ENCODE measurements at regions not wholly inside any gene's neighbourhood (a gene's known extent, or its start where the extent isn't known, plus 50 kb on each side); places are given as distances from the start of the nearest gene placed in this dataset.

DNA sequence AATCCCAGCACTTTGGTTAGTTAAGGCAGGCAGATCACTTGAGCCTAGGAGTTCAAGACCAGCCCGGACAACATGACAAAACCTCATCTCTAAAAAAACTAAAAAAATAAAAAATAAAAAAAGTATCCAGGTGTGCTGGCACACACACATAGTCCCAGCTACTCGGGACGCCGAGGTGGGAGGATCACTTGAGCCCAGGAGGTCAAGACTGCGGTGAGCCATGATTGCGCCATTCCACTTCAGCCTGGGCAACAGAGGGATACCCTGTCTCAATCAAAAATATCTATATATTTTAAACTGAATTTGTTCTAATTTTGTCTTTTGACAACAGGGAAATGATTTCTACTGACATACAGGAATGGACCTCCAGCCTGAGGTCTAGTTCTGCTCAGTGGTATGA lies 73.3 kb upstream of the MBOAT2 start:
- no peak for DNase-seq

DNA sequence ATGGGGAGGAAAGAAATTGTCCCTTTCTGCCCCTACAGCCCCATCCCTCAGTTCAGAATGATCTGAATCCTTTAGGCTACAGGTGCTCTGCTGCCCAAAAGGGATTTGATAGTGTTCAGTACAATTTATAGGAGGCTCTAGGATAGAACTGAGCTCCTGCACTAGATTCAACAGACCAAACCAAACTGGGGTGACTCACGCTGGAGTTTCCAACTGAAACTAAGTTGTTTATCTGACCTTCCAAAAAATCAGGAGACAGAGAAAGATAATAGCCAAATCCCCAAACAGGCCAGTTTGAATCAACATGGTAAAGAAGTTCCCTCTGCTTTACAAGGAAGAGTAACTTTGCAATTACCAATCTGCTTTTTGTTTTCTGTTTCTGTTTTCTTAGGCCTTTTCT lies 72.7 kb upstream of the MBOAT2 start:
- no peak for DNase-seq

DNA sequence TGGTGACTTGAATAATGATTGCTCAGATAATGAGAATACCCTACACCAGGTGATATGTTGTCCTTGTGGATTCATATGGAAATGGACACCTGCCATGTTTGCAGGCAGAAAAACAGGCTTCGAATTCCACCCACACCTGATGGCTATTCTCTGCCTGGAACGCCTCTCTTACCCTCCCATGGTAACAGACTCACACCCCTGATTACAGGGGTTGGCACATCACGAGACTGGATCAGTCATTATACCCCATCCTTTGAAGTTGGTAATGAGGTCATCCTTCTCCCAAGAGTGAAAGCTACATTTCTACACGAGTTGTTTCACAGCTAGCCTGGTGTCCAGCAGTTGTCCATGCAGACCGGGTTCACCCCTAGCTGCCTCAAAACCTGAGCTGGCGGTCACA lies 71.4 kb upstream of the MBOAT2 start:
- no peak for DNase-seq

DNA sequence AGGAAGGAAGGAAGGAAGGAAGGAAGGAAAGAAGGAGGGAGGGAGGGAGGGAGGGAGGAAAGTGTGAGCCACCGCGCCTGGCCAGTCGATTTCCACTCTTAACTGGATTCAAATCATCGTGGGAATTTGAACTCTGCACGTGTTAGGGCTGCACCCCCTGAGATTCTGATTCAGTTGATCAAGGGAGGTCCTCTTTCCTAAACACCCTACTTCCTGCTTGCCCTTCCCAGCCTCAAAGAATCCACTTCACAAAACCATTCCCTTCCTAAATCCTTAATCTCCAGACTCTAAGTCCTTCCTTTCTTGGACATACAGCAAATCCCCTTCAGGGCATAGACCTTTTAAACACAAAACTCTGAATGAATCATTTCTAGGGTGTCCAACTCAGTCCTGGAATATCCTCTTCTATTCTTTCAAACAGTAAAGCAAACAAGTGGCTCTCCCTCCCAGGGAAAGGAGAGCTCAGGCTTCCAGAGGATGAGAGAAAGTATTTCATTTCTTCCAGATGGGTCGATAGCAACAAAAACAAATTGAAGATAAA lies 68.2 kb upstream of the MBOAT2 start:
- no peak for DNase-seq

DNA sequence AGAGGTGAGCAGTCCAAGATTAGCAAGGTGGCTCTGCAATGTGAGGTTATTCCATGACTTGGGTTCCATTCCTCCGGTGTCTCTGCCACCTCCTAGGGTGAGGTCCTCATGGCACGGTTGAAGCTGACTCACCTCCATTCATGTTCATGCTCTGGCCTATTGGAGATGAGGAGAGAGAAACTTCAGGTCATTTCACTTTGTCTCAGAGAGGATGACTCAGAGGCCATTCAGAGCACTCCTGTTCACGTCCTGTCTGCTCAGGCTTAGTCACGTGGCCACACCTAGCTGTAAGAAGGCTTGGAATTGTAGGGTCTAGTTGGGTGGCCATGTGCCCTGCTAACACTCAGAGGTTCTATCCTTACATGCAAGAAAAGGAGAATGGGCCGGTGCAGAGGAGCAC lies 67.5 kb upstream of the MBOAT2 start:
- DNase-seq, result no peak

DNA sequence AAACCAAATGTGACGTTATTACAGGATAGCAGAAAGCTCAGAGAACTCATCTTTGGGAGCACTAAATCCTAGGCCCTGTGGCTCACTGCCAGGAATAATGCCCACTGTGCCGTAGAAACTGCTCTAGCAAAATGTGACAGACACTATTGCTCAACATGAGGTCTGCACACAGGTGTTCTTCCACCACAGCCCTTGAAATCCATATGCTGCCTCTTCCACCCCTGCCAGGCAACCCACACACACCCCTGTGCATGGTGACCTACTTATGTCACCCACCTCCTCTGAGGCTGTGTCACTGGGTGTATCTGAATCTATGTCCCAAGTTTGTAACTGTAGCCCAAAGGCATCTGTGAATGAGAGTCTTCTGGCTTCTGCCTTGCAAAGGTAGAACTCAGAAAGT lies 66.1 kb upstream of the MBOAT2 start:
- no peak for DNase-seq

DNA sequence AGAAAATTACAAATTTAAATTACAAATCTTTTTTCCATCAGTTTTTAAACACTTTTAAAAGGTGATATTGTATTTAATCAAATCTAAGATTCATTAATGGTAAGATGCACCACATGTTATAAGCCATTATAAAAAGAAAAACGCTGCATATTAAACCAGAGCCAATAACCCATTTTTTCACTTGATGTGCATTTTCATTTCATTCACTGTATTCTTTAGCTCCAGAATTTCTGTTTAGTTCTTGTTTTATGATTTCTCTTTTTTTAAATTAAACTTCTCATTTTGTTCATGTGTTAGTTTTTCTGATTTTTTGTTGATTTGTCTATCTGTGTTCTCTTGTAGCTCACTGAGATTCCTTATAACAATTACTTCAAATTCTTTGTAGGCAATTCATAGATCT lies 62.4 kb upstream of the MBOAT2 start:
- no peak for DNase-seq

DNA sequence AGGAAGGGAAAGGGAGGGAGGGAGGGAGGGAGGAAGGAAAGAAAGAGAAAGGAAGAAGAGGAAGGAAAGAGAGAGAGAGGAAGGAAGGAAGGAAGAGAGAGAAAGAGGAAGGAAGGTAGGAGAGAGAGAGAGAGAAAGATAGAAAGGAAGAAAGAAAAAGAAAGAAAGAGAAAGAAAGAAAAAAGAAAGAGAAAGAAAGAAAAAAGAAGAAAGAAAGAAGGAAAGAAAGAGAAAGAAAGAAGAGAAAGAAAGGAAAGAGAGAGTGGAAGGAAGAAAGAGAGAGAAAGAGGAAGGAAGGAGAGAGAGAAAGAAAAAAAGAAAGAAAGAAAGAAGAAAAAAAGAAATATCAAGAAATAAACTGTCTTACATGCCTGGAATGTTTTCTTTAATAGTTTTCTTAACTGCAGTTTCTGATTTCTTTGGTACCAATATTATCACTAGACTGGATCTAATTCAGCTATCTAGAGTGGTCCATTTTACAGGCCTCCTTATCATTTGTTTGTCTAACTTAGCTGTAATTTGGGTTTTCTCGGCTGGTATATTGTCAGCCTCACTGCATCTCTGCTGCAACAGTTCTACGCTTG lies 59.6 kb upstream of the MBOAT2 start:
- DNase-seq, result no peak

DNA sequence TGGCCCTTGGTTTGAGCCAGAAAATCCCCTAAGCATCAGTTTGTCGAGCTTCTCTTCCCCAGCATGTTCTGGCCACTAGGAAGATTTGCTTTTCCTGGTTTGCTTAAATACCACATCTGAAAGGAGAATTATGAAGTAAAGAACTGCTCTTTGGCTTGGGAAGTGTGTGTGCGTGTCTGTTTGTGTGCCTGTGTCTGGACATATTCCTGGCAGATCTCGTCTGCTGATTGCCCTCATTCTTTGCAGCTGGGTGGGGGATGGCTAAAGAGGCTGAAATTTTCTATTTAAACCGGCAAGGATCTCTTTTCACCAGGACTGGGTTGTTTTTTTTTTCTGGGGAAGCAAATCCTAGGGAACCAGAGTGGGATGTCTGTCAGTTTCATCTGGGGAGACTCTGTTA lies 57.3 kb upstream of the MBOAT2 start:
- DNase-seq, result no peak

DNA sequence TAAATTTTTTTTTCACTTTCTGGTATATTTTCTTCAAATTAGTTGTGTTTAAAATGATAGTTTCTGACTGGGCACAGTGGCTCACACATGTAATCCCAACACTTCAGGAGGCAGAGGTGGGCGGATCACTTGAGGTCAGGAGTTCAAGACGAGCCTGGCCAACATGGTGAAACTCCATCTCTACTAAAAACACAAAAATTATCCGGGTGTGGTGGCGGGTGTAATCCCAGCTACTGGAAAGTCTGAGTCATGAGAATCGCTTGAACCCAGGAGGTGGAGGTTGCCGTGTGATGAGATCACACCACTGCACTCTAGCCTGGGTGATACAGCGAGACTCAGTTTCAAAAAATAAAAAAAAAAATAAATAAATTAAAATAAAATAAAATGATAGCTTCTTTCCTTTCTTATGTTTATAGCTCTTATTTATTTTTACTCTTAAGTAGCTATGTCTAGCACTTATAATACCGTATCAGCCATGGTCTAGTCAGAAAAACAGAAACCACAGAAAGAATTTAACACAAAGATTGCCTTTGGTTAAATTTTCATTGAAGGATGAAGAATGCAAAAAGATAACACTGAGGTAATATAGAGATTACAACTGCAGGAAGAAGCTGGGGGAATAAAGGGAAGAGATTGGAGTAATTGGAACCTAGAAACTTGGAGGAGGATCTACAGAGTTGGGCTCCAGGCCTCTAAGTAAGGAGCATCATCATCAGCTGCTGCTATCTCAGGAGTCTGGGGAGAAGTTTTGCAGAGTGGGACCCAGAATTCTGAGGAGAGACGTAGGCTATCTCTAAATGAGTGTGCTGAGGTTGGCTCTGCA lies 54.7 kb upstream of the MBOAT2 start:
- DNase-seq, result no peak

DNA sequence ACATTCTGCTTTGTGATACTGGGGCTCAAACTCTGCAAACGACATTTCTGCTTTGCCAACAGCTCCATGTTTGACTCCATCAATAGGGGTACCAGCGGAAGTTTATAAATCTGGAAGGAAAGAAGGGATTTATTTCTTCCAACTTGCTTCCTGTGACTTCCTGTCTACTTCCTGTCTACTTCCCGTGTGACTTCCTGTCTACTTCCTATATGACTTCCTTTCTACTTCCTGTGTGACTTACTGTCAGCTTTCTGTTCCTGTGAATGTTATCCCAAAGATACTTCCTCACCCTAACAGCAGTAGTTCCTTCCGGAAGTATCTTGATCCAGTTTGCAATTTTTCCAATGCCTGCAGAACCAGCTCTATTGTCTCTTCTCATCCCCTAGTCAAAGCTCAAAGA lies 52.0 kb upstream of the MBOAT2 start:
- no peak for DNase-seq

DNA sequence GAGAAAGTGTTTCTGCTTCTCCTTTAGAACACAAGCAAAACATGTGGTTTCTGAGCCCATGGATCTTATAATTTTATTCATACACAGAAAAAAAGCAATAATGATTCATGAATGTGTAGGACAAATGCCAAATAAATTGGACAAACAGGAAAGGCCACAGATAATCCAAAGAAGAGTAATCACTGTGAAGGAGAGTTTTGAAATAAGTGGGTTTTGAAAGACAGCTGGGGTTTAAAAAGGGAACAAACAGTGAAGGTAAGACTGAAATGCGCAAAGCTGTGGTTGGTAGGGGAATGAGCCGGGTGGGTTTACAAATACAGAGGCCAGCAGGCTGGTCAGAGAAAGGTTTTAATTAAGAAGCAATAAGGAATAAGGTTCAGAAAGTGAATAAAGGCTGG lies 50.0 kb upstream of the MBOAT2 start:
- DNase-seq, result no peak

All from GOT3 (cell line).